AG04450 (cell line): ENCODE measurements at regions not wholly inside any gene's neighbourhood (a gene's known extent, or its start where the extent isn't known, plus 50 kb on each side); places are given as distances from the start of the nearest gene placed in this dataset.

Source experiments
- CTCF ChIA-PET: fragments of 300-600, 350-600 bp; formaldehyde crosslinking; extraction: SDS; loops from one replicate; lab custom pipeline; 2022; ENCODE audit warnings: antibody characterized with exemption, inconsistent platforms; lab: Charles Lee
- POLR2A ChIA-PET: fragments of 350-600 bp; formaldehyde crosslinking; extraction: SDS; loops from one replicate; lab custom pipeline; 2021; ENCODE audit warnings: antibody characterized with exemption, inconsistent platforms; lab: Yijun Ruan, JAX
- DNase-seq: peaks from one replicate; pipeline ENCODE4 v3.0.0-alpha.2; 2011; ENCODE audit warnings: low read depth, low spot score
- H3K27ac ChIP-seq: one replicate; pipeline ENCODE4 v1.5.1; 2012; ENCODE audit warnings: low read depth, low read length, control low read depth
- H3K27me3 ChIP-seq: one replicate; pipeline ENCODE4 v1.6.0; 2012; ENCODE audit warnings: low read length; ENCODE audit not compliant: control insufficient read depth, insufficient read depth
- H3K4me3 ChIP-seq: 2 replicates; pipeline ENCODE4 v1.5.1; 2011; ENCODE audit warnings: mild to moderate bottlenecking, low read depth, low read length, control low read depth
- H3K9me3 ChIP-seq: 2 replicates; pipeline ENCODE4 v1.5.1; 2012; ENCODE audit warnings: low read length; ENCODE audit not compliant: control insufficient read depth, insufficient read depth
- TF ChIP-seq, protein P1 (sequence below): IDR thresholded peaks from 2 replicates; pipeline ENCODE4 v1.5.1; 2011; ENCODE audit warnings: low read depth, low read length, control low read depth, inconsistent platforms

DNA sequence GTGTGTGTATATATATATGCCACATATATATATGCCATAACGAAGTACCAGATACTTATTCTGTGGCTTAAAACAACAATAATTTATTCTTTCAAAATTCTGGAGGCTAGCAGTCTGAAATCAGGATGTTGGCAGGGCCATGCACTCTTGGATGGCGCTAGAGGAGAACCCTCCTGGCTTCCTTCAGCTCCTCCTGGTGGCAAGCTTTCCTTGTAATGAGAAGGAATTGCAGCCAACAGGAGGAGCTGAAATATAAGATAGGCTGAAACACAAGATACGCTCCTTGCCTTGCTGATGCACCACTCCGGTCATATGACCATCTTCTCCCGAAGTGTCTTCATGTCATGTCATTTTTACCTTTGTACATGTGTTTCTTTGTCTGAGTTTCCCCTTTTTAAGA lies 368.1 kb upstream of the CTNND2 start:
- H3K9me3 ChIP-seq, result 0 out of 2 replicates have a peak, but pooled peaks cover 2% of the 10 kb centered on the region
- H3K4me3 ChIP-seq, result no peak overlapping the region
- no peak overlapping the region for H3K27ac ChIP-seq
- DNase-seq, result no peak
- POLR2A ChIA-PET, result no interaction called here
- H3K27me3 ChIP-seq, result no peaks in the 10 kb centered on the region
- TF ChIP-seq, protein P1, sequence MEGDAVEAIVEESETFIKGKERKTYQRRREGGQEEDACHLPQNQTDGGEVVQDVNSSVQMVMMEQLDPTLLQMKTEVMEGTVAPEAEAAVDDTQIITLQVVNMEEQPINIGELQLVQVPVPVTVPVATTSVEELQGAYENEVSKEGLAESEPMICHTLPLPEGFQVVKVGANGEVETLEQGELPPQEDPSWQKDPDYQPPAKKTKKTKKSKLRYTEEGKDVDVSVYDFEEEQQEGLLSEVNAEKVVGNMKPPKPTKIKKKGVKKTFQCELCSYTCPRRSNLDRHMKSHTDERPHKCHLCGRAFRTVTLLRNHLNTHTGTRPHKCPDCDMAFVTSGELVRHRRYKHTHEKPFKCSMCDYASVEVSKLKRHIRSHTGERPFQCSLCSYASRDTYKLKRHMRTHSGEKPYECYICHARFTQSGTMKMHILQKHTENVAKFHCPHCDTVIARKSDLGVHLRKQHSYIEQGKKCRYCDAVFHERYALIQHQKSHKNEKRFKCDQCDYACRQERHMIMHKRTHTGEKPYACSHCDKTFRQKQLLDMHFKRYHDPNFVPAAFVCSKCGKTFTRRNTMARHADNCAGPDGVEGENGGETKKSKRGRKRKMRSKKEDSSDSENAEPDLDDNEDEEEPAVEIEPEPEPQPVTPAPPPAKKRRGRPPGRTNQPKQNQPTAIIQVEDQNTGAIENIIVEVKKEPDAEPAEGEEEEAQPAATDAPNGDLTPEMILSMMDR, result no peak
- CTCF ChIA-PET, result interaction anchor here (0.7 kb wide), 1 partner anchor 25 kb away, joined by 3 read pairs; no protein-coding TSS in a partner anchor

DNA sequence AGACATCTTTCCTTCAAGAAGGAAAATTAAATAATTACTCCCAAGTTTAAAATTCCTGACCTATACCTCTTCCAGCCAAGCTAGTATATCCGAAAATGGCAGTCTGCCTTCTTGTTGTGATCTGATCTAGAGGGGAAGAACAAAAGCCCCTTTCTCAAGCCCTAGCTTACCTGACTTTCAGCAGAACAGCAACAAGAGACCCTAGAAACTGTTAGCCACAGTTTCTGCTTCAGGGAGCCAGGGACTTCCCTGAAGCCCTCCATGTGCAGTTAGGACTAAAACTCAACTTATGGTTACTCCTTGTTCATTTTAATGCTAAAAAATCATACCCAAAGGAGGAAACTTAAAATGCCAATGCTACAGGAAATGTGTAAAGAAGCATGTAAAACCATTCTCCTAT lies 366.7 kb upstream of the CTNND2 start:
- no peak overlapping the region for H3K4me3 ChIP-seq
- TF ChIP-seq, protein P1, result no peak
- ChIA-PET POLR2A (no interaction called here), CTCF (no interaction called here)
- no peaks in the 10 kb centered on the region for H3K27me3 ChIP-seq
- no peak overlapping the region for H3K27ac ChIP-seq
- H3K9me3 ChIP-seq, result 0 out of 2 replicates have a peak, but pooled peaks cover 2% of the 10 kb centered on the region
- DNase-seq, result no peak

DNA sequence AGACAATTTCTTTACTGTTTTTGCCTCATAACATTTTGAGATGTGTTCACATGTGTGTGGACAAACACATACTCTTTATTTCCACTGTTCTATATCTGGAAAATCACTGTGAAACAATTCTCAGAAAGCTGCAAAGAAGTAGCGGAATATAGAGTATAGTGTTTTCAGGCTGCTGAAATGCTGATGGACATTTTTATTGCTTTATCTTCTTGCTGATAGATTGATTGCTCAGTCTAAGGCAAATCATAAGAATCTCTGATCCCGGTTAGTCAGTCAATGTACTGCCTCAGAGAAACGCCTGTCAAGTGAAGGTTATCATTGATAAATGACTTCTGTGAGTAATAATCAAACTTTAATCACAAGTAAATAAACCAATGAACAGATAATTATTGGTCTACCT lies 364.9 kb upstream of the CTNND2 start:
- H3K4me3 ChIP-seq, result no peak overlapping the region
- no peak for DNase-seq
- CTCF ChIA-PET, result no interaction called here
- TF ChIP-seq, protein P1, result no peak
- H3K27ac ChIP-seq, result no peak overlapping the region
- H3K27me3 ChIP-seq, result no peaks in the 10 kb centered on the region
- 0 out of 2 replicates have a peak, but pooled peaks cover 2% of the 10 kb centered on the region for H3K9me3 ChIP-seq
- POLR2A ChIA-PET, result no interaction called here

DNA sequence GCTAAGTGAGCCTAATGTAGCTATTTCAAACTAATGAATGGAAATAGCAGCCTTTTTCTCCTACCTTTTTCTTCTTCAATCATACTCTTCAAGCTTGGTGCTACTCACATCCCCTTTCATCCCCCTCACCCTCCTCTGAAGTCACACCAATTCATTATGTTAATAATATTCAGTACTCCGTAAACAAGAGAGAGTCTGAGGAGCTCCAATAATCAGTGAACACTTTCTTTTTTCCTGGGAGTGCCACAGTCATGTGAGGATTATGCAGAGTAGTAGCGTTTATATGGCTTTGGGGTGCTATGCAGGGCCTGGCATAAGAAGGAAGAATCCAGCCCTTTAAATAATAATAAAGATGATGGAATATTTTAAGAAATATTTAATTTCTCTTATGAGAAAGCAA lies 354.3 kb upstream of the CTNND2 start:
- no peaks in the 10 kb centered on the region for H3K27me3 ChIP-seq
- CTCF ChIA-PET, result no interaction called here
- TF ChIP-seq, protein P1, result no peak
- H3K4me3 ChIP-seq, result no peak overlapping the region
- peaks cover 10% of the 10 kb centered on the region for H3K9me3 ChIP-seq
- no peak for DNase-seq
- POLR2A ChIA-PET, result no interaction called here
- no peak overlapping the region for H3K27ac ChIP-seq

DNA sequence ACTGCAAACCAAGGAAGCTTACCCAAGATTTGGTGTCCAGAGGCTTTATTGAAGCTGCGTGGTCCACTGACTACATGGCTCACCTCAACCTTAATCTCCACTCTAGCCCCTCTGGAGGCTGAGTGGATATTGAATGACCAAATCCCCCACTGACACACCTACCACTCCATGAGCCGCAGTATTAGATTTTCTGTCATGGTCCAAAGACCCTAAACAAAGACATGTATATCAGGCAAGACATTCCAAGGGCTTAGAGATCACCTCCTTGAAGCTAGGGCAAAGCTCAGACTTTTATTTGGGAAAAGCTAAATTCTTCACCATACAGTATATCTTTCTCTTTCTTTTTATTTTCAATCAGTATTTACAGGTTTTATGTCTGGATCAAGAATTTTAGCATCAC lies 346.2 kb upstream of the CTNND2 start:
- TF ChIP-seq, protein P1, result no peak
- no peak overlapping the region for H3K27ac ChIP-seq
- DNase-seq, result no peak
- no peak overlapping the region for H3K4me3 ChIP-seq
- no peaks in the 10 kb centered on the region for H3K27me3 ChIP-seq
- ChIA-PET CTCF (no interaction called here), POLR2A (no interaction called here)
- no peaks in the 10 kb centered on the region for H3K9me3 ChIP-seq
